HG03442 (cell line): ENCODE measurements at regions not wholly inside any gene's neighbourhood (a gene's known extent, or its start where the extent isn't known, plus 50 kb on each side); places are given as distances from the start of the nearest gene placed in this dataset.

Experiments
- ATAC-seq: cut with Tn5 transposase; IDR thresholded peaks from one replicate; pipeline ENCODE4 v1.9.1; 2021; ENCODE audit warnings: mild to moderate bottlenecking, moderate library complexity; ENCODE audit not compliant: unreplicated experiment

DNA sequence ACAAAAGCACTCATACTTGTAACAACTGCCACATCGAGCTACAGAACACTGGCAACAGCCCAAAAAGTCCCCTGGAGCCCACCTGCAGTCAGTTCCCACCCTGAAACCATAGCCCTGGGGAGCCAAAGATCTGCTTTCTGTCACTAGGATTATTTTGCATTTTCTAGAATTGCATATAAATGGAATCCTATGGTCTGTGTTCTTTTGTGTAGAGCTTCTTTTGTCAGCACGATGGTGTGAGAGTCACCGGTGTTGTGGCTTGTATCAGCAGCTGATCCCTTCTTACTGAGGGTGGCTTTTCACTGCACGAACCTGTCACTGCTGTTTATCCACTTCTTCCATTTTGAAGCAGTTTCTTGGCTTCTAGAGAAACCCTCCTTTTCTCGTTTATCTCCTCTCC is 60.1 kb upstream of the PRR23E start:
- ATAC-seq = no peak

DNA sequence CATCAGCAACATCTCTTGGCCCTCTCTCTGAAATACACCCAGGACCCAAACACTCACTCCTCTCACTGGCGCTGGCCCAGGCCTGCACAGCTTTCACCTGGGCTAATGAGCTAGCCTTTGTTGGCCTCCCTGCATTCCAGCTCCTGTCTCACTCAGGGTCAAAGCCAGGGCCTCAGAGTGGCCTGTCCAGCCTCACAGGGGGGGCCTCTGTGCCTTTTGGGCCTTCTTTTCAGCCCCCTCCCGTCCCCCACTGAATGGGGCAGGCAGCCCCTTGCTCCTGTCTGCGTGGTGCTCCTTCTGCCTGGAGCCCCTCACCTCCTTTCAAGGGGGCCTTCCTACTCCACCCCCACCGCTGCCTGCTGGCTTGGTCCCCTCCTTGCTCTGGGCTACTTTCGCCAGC is 59.0 kb upstream of the PRR23E start:
- ATAC-seq = no peak

DNA sequence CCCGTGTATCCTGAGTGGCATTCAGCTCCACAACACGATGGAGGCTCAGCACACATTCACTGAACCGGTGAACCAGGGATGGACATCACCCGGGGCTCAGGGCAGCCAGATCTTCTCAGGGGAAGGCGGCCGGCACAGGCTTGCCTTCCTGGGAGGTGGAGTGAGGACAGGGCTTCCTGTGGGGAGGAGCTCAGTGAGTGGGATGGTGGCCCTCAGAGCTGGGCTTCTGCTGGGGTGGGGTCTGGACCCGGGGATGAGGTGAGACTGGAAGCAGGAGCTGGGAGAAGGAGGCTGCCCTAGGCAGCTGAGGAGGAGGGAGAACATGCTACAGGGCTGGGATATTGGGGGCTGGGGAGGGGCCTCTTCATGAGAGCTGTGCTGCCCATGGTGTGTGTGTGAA is 58.5 kb upstream of the PRR23E start:
- ATAC-seq = no peak

GRCh38 chr3:127134887-127135240 is 58.1 kb upstream of the PRR23E start:
- ATAC-seq = no peak

- ATAC-seq = no peak
These were observed 57.5 kb upstream of the PRR23E start for GRCh38 chr3:127135241-127136023.

DNA sequence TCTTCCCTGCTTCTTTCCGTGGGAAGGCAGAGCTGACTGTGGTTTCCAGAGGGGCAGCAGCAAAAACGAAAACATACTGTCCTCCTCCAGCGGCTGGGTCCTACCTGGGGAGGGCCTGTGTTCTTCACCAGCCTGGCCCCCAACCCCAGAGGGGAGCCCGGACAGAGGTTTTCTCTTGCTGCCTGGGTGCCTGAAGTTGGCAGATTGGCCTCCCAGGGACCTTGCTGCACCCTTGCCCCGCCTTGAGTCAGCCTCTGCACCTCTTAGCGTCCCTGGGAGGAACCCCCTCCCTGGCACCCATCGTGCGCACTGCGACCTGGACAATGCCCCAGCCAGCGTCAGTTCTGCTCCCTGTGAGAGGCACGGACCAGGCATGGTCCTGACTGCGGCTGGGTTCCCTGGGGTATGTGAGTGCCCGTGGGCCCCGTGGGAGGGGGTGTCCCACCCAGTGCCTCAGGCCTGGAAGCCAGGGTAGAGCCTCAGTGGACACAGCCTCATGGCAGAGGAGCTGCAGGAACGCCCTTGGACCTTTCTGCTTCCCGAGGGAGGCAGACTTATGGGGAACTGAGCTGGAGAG is 56.8 kb upstream of the PRR23E start:
- ATAC-seq = no peak

DNA sequence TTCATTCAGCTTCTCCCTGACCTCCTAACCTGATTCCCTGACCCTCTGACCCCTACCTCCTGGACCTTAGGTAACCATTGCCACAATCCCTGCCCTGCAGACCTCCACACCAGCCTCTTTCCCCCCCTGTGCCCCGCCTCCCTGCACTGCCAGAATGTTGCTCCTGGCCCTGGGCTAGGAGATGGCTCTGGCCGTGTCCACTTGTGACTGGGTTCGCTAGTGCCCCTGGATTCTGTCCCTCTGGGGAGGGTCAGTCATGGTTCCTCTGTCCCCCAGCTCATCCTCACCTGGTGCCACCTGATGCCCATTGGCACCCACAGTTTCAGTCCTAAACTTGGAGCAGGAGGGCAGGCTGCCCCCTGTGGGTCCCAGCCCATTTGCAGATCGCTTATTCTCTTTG is 56.2 kb upstream of the PRR23E start:
- ATAC-seq = no peak

- ATAC-seq = no peak
These were observed 55.8 kb upstream of the PRR23E start for GRCh38 chr3:127137113-127137512.

DNA sequence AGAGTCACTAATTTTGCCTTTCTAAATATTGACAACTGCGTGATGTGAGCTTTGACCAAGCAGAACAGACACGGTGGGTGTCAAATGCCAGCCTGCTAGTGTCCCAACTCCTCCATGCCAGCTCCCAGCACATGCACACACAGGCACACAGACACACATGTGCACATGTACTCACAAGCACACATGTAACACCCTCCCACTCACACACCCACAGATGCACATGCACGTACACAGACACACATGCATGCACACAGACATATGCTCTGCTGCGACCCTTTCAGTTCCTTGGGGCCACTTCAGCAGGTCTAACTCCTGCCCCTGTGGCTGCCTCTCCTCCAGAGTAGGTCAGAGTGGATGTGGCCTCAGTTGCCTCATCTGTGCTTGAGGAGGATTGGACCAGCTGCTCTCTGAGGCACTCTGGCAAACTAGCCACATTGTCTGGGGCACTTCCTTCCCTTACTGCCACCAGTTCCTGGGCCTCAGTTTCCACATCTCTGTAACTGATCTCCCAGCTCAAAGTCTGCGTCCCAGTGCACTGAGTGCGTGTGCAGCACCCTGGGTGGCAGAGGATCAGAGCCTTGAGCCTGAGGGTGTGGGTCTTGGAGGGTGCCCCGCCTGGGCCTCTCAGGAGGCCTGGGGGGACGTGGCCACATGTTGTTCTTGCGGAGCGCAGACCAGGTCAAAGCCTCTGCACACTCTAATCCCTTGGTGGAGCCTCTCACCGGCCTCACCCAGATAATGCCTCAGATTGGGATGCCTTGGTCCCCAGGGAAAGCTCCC is 55.0 kb upstream of the PRR23E start:
- no peak for ATAC-seq

DNA sequence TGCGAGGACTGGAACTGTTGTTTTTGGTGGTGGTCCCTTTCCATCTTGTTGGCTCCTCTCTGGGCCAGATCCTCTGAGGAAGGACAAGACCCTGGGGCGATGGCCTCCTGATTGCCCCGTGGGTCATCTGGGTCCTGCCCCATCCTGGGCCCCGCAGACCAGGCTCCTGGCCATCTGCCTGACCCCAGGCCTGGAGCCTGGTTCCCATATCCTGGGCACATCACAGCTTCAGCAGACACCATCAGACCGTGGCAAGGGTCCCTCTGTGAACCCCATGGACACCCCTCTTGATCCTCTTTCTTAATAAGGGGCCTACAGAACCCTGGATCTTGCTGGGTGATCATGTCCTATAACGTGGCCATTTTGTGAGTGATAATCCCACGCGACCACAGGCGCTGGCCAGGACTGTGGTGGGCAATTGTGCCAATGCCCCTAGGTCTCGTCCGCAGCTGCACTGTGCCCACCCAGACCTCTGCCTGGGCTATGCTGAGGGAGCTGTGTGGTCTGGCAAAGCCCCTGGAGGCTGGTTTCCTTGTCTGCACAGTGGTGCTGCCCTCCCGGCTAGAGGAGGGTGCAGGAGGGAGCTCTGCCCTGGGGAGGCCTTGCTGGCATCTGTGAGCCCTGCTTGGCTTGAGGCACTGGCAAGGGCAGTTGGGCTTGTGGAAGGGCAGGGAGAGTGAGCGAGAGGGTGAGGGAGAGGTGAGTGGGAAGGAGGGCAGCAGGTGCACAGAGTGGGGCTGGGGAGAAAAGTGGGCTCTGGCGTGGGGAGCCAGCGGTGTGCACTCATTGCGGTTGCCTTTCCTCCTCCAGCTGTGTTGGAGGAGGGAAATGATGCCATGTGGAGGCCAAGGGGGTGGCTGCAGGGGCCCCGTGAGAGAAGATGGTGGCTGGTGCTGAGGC is 53.1 kb upstream of the PRR23E start:
- ATAC-seq = no peak

GRCh38 chr3:127140501-127141460 is 52.1 kb upstream of the PRR23E start:
- no peak for ATAC-seq

- ATAC-seq = no peak
These were observed 50.8 kb upstream of the PRR23E start for GRCh38 chr3:127141921-127142730.
